ENCODE measurements at regions not wholly inside any gene's neighbourhood (a gene's known extent, or its start where the extent isn't known, plus 50 kb on each side); places are given as distances from the start of the nearest gene placed in this dataset.

DNA sequence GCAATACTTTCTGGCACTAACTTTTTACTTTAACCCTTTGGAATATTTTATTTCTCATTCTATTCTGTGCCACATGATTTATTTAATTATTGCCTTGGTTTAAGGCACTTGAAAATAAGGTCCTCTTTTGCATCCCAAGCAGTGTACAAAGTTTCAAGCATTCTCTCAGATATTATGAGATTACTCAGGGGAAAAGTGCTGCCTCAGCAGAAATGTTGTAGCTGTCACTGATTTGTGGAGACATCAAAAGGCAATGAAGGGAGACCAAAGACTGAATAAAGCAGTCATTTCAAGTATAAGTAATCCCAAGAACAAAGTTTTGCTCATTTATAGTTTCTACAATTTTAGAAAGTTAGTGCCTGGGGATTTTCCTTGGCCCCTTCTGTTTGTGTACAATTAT lies 253.0 kb downstream of the RNF144B start:
- no peaks in the 10 kb centered on the region for H3K9me2 ChIP-seq
- H3K9me3 ChIP-seq, result no peaks in the 10 kb centered on the region
- POLR2A ChIA-PET, result no interaction called here
- H3K4me3 ChIP-seq (ENCODE audit: low read depth in 2 of 2, low read length in 1 of 2), result no peak overlapping the region
- H3K27me3 ChIP-seq (ENCODE audit: insufficient read depth), result no peaks in the 10 kb centered on the region
- H3K79me2 ChIP-seq (ENCODE audit: insufficient read depth), result no peaks in the 10 kb centered on the region
- DNase-seq, result no peak
- H3K9ac ChIP-seq, result no peak overlapping the region
- CTCF ChIA-PET, result interaction anchor here (1.1 kb wide), 1 partner anchor 44 kb away, joined by 3 read pairs; no protein-coding TSS in a partner anchor
- no peaks in the 10 kb centered on the region for H3K36me3 ChIP-seq (replicated peaks in 1 of 2; ENCODE audit: control insufficient read depth in 1 of 2, insufficient read depth in 2 of 2, low read length in 1 of 2)
- H3F3A ChIP-seq (replicated peaks; ENCODE audit: insufficient read depth), result no peaks in the 10 kb centered on the region
- H3K27ac ChIP-seq (ENCODE audit: low read depth in 2 of 2, low read length in 1 of 2), result no peak overlapping the region
- no peak overlapping the region for H3K4me2 ChIP-seq
- H4K20me1 ChIP-seq (ENCODE audit: insufficient read depth), result no peaks in the 10 kb centered on the region
- no peak for TF ChIP-seq TCF12 (IDR thresholded peaks at IDR 0.05)
- no peak for TF ChIP-seq TAF1 (IDR thresholded peaks at IDR 0.05; ENCODE audit: borderline replicate concordance, low read depth, low read length)
- no peak for TF ChIP-seq POLR2AphosphoS5 (IDR thresholded peaks at IDR 0.05; ENCODE audit: low read depth, low read length)
- no peak for TF ChIP-seq NRF1 (IDR thresholded peaks at IDR 0.05; ENCODE audit: low read depth, low read length)
- TF ChIP-seq ELF1 (IDR thresholded peaks at IDR 0.05), result no peak
- TF ChIP-seq, protein P1, sequence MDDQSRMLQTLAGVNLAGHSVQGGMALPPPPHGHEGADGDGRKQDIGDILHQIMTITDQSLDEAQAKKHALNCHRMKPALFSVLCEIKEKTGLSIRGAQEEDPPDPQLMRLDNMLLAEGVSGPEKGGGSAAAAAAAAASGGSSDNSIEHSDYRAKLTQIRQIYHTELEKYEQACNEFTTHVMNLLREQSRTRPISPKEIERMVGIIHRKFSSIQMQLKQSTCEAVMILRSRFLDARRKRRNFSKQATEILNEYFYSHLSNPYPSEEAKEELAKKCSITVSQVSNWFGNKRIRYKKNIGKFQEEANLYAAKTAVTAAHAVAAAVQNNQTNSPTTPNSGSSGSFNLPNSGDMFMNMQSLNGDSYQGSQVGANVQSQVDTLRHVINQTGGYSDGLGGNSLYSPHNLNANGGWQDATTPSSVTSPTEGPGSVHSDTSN (IDR thresholded peaks at IDR 0.05), result no peak
- no peak for TF ChIP-seq FOSL2 (IDR thresholded peaks at IDR 0.05; ENCODE audit: borderline replicate concordance, low read depth)
- TF ChIP-seq, protein P2, sequence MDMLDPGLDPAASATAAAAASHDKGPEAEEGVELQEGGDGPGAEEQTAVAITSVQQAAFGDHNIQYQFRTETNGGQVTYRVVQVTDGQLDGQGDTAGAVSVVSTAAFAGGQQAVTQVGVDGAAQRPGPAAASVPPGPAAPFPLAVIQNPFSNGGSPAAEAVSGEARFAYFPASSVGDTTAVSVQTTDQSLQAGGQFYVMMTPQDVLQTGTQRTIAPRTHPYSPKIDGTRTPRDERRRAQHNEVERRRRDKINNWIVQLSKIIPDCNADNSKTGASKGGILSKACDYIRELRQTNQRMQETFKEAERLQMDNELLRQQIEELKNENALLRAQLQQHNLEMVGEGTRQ (IDR thresholded peaks at IDR 0.05; ENCODE audit: borderline replicate concordance, low read depth, low read length), result no peak
- H2AFZ ChIP-seq (ENCODE audit: low read depth), result no peak overlapping the region
- H3K4me1 ChIP-seq (ENCODE audit: control insufficient read depth in 1 of 2, insufficient read depth in 2 of 2, low read depth in 1 of 2, low read length in 1 of 2), result no peaks in the 10 kb centered on the region

DNA sequence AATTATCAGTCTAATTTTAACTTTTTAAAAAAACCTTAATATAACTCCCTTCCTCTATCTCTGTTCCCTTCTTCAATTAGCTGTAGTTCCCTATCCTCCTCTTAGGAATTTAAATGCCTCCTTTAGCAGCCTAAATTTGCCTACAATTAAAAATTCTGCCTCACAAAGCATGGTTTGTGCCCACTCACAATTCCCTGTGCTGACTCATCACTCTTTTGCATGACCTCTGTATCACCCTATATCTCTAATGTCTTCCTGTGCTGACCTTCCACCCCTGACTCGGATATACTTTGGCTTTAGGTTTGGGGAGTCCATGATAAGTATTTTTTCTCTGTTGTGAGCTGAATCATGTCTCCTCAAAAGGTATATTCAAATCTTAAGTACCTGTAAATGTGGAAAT lies 253.6 kb downstream of the RNF144B start:
- CTCF ChIA-PET, result interaction anchor here (1.1 kb wide), 1 partner anchor 44 kb away, joined by 3 read pairs; no protein-coding TSS in a partner anchor
- POLR2A ChIA-PET, result no interaction called here
- no peak overlapping the region for H3K4me3 ChIP-seq (ENCODE audit: low read depth in 2 of 2, low read length in 1 of 2)
- H3K9me2 ChIP-seq, result no peaks in the 10 kb centered on the region
- H3K36me3 ChIP-seq (replicated peaks in 1 of 2; ENCODE audit: control insufficient read depth in 1 of 2, insufficient read depth in 2 of 2, low read length in 1 of 2), result no peaks in the 10 kb centered on the region
- no peak overlapping the region for H3K9ac ChIP-seq
- 0% methylated on average over 1 of the region's 1 CpG for whole genome bisulfite sequencing (ENCODE audit: low lambda C conversion rate)
- no peaks in the 10 kb centered on the region for H3F3A ChIP-seq (replicated peaks; ENCODE audit: insufficient read depth)
- DNase-seq, result no peak
- TF ChIP-seq RFX5 (IDR thresholded peaks at IDR 0.05; ENCODE audit: low read length) (no peak), SIN3A (IDR thresholded peaks at IDR 0.05; ENCODE audit: borderline replicate concordance, low read depth, low read length) (no peak)
- H3K27ac ChIP-seq (ENCODE audit: low read depth in 2 of 2, low read length in 1 of 2), result no peak overlapping the region
- H2AFZ ChIP-seq (ENCODE audit: low read depth), result no peak overlapping the region
- H4K20me1 ChIP-seq (ENCODE audit: insufficient read depth), result no peaks in the 10 kb centered on the region
- H3K4me1 ChIP-seq (ENCODE audit: control insufficient read depth in 1 of 2, insufficient read depth in 2 of 2, low read depth in 1 of 2, low read length in 1 of 2), result no peaks in the 10 kb centered on the region
- no peaks in the 10 kb centered on the region for H3K79me2 ChIP-seq (ENCODE audit: insufficient read depth)
- no peaks in the 10 kb centered on the region for H3K9me3 ChIP-seq
- no peak overlapping the region for H3K4me2 ChIP-seq
- no peaks in the 10 kb centered on the region for H3K27me3 ChIP-seq (ENCODE audit: insufficient read depth)

DNA sequence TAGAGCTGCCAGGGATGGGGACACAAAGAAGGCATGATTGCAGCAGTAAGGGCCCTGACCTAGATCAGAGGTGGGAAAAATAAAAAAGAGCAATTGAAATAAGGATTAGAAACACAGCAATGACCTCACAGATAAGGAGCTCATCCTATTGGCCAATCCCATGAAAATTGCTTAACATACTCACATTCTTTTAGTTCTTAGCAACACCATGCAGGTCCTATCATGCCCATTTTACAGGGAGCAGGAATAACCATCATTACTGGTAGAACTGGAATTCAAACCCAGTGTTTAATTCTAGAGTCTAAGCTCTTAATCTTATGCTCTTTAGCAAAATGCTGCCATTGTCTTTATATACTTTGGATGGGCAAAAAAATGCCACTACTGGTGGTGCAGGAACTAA lies 267.7 kb downstream of the RNF144B start:
- Histone ChIP-seq H3K9ac (no peak overlapping the region), H3F3A (replicated peaks; ENCODE audit: insufficient read depth) (no peaks in the 10 kb centered on the region), H3K9me2 (no peaks in the 10 kb centered on the region), H3K79me2 (ENCODE audit: insufficient read depth) (no peaks in the 10 kb centered on the region), H3K27ac (ENCODE audit: low read depth in 2 of 2, low read length in 1 of 2) (no peak overlapping the region), H3K4me2 (no peak overlapping the region), H3K4me1 (ENCODE audit: control insufficient read depth in 1 of 2, insufficient read depth in 2 of 2, low read depth in 1 of 2, low read length in 1 of 2) (no peaks in the 10 kb centered on the region), H3K27me3 (ENCODE audit: insufficient read depth) (no peaks in the 10 kb centered on the region), H4K20me1 (ENCODE audit: insufficient read depth) (no peaks in the 10 kb centered on the region), H3K36me3 (replicated peaks in 1 of 2; ENCODE audit: control insufficient read depth in 1 of 2, insufficient read depth in 2 of 2, low read length in 1 of 2) (no peaks in the 10 kb centered on the region), H2AFZ (ENCODE audit: low read depth) (no peak overlapping the region), H3K9me3 (no peaks in the 10 kb centered on the region), H3K4me3 (ENCODE audit: low read depth in 2 of 2, low read length in 1 of 2) (no peak overlapping the region)
- no peak for DNase-seq
- ChIA-PET POLR2A (no interaction called here), CTCF (interaction anchor here (0.7 to 1.0 kb wide), 2 partner anchors 10 to 46 kb away, joined by 3 read pairs; no protein-coding TSS in a partner anchor)
- TF ChIP-seq YY1 (IDR thresholded peaks at IDR 0.05; ENCODE audit: low read depth) (no peak), RFX5 (IDR thresholded peaks at IDR 0.05; ENCODE audit: low read length) (no peak), FOXJ3 (CRISPR knock-in tag; IDR thresholded peaks at IDR 0.05) (no peak), FOSL2 (IDR thresholded peaks at IDR 0.05; ENCODE audit: borderline replicate concordance, low read depth) (no peak)
- TF ChIP-seq, protein P3, sequence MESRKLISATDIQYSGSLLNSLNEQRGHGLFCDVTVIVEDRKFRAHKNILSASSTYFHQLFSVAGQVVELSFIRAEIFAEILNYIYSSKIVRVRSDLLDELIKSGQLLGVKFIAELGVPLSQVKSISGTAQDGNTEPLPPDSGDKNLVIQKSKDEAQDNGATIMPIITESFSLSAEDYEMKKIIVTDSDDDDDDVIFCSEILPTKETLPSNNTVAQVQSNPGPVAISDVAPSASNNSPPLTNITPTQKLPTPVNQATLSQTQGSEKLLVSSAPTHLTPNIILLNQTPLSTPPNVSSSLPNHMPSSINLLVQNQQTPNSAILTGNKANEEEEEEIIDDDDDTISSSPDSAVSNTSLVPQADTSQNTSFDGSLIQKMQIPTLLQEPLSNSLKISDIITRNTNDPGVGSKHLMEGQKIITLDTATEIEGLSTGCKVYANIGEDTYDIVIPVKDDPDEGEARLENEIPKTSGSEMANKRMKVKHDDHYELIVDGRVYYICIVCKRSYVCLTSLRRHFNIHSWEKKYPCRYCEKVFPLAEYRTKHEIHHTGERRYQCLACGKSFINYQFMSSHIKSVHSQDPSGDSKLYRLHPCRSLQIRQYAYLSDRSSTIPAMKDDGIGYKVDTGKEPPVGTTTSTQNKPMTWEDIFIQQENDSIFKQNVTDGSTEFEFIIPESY (IDR thresholded peaks at IDR 0.05; ENCODE audit: borderline replicate concordance, low read depth), result no peak
- TF ChIP-seq, protein P4, sequence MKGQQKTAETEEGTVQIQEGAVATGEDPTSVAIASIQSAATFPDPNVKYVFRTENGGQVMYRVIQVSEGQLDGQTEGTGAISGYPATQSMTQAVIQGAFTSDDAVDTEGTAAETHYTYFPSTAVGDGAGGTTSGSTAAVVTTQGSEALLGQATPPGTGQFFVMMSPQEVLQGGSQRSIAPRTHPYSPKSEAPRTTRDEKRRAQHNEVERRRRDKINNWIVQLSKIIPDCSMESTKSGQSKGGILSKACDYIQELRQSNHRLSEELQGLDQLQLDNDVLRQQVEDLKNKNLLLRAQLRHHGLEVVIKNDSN (IDR thresholded peaks at IDR 0.05; ENCODE audit: borderline replicate concordance, low read depth), result no peak
- TF ChIP-seq, protein P5, sequence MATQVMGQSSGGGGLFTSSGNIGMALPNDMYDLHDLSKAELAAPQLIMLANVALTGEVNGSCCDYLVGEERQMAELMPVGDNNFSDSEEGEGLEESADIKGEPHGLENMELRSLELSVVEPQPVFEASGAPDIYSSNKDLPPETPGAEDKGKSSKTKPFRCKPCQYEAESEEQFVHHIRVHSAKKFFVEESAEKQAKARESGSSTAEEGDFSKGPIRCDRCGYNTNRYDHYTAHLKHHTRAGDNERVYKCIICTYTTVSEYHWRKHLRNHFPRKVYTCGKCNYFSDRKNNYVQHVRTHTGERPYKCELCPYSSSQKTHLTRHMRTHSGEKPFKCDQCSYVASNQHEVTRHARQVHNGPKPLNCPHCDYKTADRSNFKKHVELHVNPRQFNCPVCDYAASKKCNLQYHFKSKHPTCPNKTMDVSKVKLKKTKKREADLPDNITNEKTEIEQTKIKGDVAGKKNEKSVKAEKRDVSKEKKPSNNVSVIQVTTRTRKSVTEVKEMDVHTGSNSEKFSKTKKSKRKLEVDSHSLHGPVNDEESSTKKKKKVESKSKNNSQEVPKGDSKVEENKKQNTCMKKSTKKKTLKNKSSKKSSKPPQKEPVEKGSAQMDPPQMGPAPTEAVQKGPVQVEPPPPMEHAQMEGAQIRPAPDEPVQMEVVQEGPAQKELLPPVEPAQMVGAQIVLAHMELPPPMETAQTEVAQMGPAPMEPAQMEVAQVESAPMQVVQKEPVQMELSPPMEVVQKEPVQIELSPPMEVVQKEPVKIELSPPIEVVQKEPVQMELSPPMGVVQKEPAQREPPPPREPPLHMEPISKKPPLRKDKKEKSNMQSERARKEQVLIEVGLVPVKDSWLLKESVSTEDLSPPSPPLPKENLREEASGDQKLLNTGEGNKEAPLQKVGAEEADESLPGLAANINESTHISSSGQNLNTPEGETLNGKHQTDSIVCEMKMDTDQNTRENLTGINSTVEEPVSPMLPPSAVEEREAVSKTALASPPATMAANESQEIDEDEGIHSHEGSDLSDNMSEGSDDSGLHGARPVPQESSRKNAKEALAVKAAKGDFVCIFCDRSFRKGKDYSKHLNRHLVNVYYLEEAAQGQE (IDR thresholded peaks at IDR 0.05; ENCODE audit: low read depth, low read length), result no peak
